GM23338 (cell line): ENCODE measurements at regions not wholly inside any gene's neighbourhood (a gene's known extent, or its start where the extent isn't known, plus 50 kb on each side); places are given as distances from the start of the nearest gene placed in this dataset.

ENCODE experiments used
- ATAC-seq: fragments of 200-7000 bp; cut with Tn5 transposase; 3 replicates; pipeline ENCODE4 v1.9.1; 2020
- DNase-seq: peaks from one replicate; pipeline ENCODE4 v3.0.0-alpha.2; 2015; ENCODE audit warnings: low spot score
- H2AFZ ChIP-seq: fragments of 200-600 bp; sonication (generic); 2 replicates; pipeline ENCODE4 v1.8.0; 2016; ENCODE audit warnings: antibody characterized with exemption, mild to moderate bottlenecking, moderate library complexity
- H3F3A ChIP-seq: fragments of 200-600 bp; sonication (generic); replicated peaks from 2 replicates; pipeline ENCODE4 v1.8.0; 2017; ENCODE audit warnings: antibody characterized with exemption, mixed run types, low read depth
- H3K27ac ChIP-seq: fragments of 200-600 bp; sonication (generic); 2 replicates; pipeline ENCODE4 v1.6.1; 2016; ENCODE audit warnings: low read depth
- H3K27me3 ChIP-seq: fragments of 200-600 bp; sonication (generic); 2 replicates; pipeline ENCODE4 v1.8.0; 2016; ENCODE audit warnings: mild to moderate bottlenecking, mixed run types, moderate library complexity; ENCODE audit not compliant: insufficient read depth
- H3K36me3 ChIP-seq: fragments of 200-600 bp; sonication (generic); 2 replicates; pipeline ENCODE4 v1.8.0; 2016; ENCODE audit warnings: mild to moderate bottlenecking; ENCODE audit not compliant: insufficient read depth
- H3K4me1 ChIP-seq: fragments of 200-600 bp; sonication (generic); 2 replicates; pipeline ENCODE4 v1.8.0; 2016; ENCODE audit warnings: mild to moderate bottlenecking, moderate library complexity; ENCODE audit not compliant: insufficient read depth
- H3K4me2 ChIP-seq: fragments of 200-600 bp; sonication (generic); 2 replicates; pipeline ENCODE4 v1.7.1; 2017; ENCODE audit warnings: mixed run types
- H3K4me3 ChIP-seq: fragments of 200-600 bp; sonication (generic); 2 replicates; pipeline ENCODE4 v1.6.1; 2016; ENCODE audit warnings: mixed run types
- H3K79me2 ChIP-seq: fragments of 200-600 bp; sonication (generic); replicated peaks from 2 replicates; pipeline ENCODE4 v1.8.0; 2017; ENCODE audit warnings: mild to moderate bottlenecking; ENCODE audit not compliant: insufficient read depth
- H3K9me2 ChIP-seq: fragments of 200-600 bp; sonication (generic); 2 replicates; pipeline ENCODE4 v1.8.0; 2017; ENCODE audit not compliant: insufficient read depth
- H4K20me1 ChIP-seq: fragments of 200-600 bp; sonication (generic); replicated peaks from 2 replicates; pipeline ENCODE4 v1.8.0; 2017; ENCODE audit warnings: mild to moderate bottlenecking; ENCODE audit not compliant: insufficient read depth
- H3K27ac Mint-ChIP-seq: 2 replicates; pipeline ENCODE4 v1.8.0; 2020; ENCODE audit warnings: inconsistent platforms, mild to moderate bottlenecking, moderate library complexity, mixed read lengths
- H3K27me3 Mint-ChIP-seq: 3 replicates; pipeline ENCODE4 v1.8.0; 2022; ENCODE audit warnings: low read depth, mild to moderate bottlenecking, moderate library complexity, mixed read lengths, inconsistent platforms; ENCODE audit not compliant: insufficient read depth, poor library complexity
- H3K36me3 Mint-ChIP-seq: 3 replicates; pipeline ENCODE4 v1.8.0; 2021; ENCODE audit warnings: low read depth, mild to moderate bottlenecking, inconsistent platforms, moderate library complexity, mixed read lengths
- H3K4me1 Mint-ChIP-seq: 3 replicates; pipeline ENCODE4 v1.8.0; 2020; ENCODE audit warnings: mild to moderate bottlenecking, inconsistent platforms, mixed read lengths
- H3K4me3 Mint-ChIP-seq: 3 replicates; pipeline ENCODE4 v1.8.0; 2021; ENCODE audit warnings: moderate library complexity, mild to moderate bottlenecking, inconsistent platforms, mixed read lengths
- H3K9me3 Mint-ChIP-seq: 3 replicates; pipeline ENCODE4 v1.8.0; 2020; ENCODE audit warnings: moderate library complexity, mild to moderate bottlenecking, inconsistent platforms, mixed read lengths
- CREB1 ChIP-seq: fragments of 250-450 bp; sonication (Bioruptor Pico); IDR thresholded peaks from 2 replicates; pipeline ENCODE4 v1.5.0; 2020; ENCODE audit warnings: low read depth, mild to moderate bottlenecking, moderate library complexity
- EZH2 ChIP-seq: fragments of 200-600 bp; sonication (generic); IDR thresholded peaks from one replicate; pipeline ENCODE4 v1.8.0; 2017; ENCODE audit warnings: antibody characterized with exemption, mild to moderate bottlenecking, low read depth; ENCODE audit not compliant: unreplicated experiment
- EZH2phosphoT487 ChIP-seq: fragments of 200-600 bp; sonication (generic); IDR thresholded peaks from one replicate; pipeline ENCODE4 v1.8.1; 2018; ENCODE audit warnings: antibody characterized with exemption; ENCODE audit not compliant: unreplicated experiment
- JUNB ChIP-seq: IDR thresholded peaks from one replicate; pipeline ENCODE4 v1.6.1; 2016; ENCODE audit warnings: antibody characterized with exemption; ENCODE audit not compliant: unreplicated experiment
- STAT1 ChIP-seq: IDR thresholded peaks from one replicate; pipeline ENCODE4 v1.6.1; 2016; ENCODE audit warnings: antibody characterized with exemption; ENCODE audit not compliant: unreplicated experiment
- ZNF114 ChIP-seq: fragments of 250-450 bp; sonication (Bioruptor Pico); IDR thresholded peaks from 2 replicates; pipeline ENCODE4 v1.5.0; 2020; ENCODE audit warnings: mild to moderate bottlenecking, moderate library complexity
- TF ChIP-seq, protein P1 (sequence below): IDR thresholded peaks from one replicate; pipeline ENCODE4 v1.6.1; 2018; ENCODE audit warnings: antibody characterized with exemption; ENCODE audit not compliant: unreplicated experiment
- TF ChIP-seq, protein P2 (sequence below), 2 experiments: fragments of 200-600 bp in 1 of 2; sonication (generic) in 1 of 2; conservative IDR thresholded peaks; 2 replicates each; pipeline versions ENCODE4 v1.5.1 to v1.6.1; 2016 to 2017; ENCODE audit warnings: antibody characterized with exemption in 2 of 2, low read depth in 2 of 2, mild to moderate bottlenecking in 2 of 2, moderate library complexity in 1 of 2
- TF ChIP-seq, protein P3 (sequence below): fragments of 250-450 bp; sonication (Bioruptor Pico); IDR thresholded peaks from 2 replicates; pipeline ENCODE4 v1.5.0; 2020; ENCODE audit warnings: mild to moderate bottlenecking, moderate library complexity

DNA sequence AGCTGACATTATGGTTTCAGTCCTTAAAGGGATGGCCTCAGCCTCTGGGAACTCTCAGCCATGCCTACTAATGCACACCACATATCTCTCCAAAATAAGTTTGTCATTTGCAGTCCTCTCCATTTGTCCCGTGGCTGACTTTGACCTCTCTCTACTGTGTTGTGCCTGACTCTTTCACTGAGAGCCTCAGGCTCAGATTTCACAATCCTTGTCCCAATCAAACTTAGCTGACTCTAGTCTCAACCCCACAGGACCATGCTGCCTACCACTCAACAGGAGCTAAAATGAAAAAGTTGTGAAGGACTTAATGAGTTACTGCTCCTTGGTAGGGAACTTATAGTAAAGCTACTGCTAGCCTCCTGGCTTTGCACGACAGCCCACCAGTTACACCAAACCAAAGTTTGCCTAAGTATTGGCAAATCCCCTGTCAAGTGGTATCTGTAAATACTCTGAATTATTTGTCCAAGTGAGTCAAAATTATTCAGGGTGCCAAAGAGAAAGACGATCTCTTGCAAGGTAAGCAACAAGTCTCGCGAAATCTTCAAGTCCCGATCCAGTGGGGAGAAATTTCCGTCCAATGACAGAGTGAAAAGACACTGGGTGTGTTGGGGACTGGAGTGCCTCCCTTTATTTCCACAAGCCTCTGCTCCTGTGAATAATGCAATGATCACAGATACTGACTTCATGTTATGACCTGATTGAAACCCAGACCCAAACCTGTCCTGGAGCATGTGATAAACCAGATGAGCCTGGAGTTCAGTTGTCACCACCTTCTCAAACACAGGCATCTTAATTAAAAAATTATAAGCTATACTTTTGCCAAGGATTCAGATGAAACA, 124.4 kb upstream of the FOXQ1 start:
- Histone ChIP-seq H3F3A (no peaks in the 10 kb centered on the region), H3K4me1 (no peaks in the 10 kb centered on the region), H3K79me2 (no peaks in the 10 kb centered on the region), H2AFZ (no peak overlapping the region), H3K4me3 (no peak overlapping the region), H3K36me3 (no peaks in the 10 kb centered on the region), H3K4me2 (no peak overlapping the region), H3K27ac (no peak overlapping the region), H4K20me1 (no peaks in the 10 kb centered on the region), H3K27me3 (no peaks in the 10 kb centered on the region), H3K9me2 (peaks cover 5% of the 10 kb centered on the region)
- no peak overlapping the region for H3K27ac Mint-ChIP-seq
- no peaks in the 10 kb centered on the region for H3K9me3 Mint-ChIP-seq
- no peak for DNase-seq
- H3K4me1 Mint-ChIP-seq: no peaks in the 10 kb centered on the region
- no peak for ATAC-seq
- peaks cover 5% of the 10 kb centered on the region for H3K27me3 Mint-ChIP-seq
- H3K4me3 Mint-ChIP-seq: no peak overlapping the region
- TF ChIP-seq, protein P1, sequence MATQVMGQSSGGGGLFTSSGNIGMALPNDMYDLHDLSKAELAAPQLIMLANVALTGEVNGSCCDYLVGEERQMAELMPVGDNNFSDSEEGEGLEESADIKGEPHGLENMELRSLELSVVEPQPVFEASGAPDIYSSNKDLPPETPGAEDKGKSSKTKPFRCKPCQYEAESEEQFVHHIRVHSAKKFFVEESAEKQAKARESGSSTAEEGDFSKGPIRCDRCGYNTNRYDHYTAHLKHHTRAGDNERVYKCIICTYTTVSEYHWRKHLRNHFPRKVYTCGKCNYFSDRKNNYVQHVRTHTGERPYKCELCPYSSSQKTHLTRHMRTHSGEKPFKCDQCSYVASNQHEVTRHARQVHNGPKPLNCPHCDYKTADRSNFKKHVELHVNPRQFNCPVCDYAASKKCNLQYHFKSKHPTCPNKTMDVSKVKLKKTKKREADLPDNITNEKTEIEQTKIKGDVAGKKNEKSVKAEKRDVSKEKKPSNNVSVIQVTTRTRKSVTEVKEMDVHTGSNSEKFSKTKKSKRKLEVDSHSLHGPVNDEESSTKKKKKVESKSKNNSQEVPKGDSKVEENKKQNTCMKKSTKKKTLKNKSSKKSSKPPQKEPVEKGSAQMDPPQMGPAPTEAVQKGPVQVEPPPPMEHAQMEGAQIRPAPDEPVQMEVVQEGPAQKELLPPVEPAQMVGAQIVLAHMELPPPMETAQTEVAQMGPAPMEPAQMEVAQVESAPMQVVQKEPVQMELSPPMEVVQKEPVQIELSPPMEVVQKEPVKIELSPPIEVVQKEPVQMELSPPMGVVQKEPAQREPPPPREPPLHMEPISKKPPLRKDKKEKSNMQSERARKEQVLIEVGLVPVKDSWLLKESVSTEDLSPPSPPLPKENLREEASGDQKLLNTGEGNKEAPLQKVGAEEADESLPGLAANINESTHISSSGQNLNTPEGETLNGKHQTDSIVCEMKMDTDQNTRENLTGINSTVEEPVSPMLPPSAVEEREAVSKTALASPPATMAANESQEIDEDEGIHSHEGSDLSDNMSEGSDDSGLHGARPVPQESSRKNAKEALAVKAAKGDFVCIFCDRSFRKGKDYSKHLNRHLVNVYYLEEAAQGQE: no peak
- TF ChIP-seq, protein P2, sequence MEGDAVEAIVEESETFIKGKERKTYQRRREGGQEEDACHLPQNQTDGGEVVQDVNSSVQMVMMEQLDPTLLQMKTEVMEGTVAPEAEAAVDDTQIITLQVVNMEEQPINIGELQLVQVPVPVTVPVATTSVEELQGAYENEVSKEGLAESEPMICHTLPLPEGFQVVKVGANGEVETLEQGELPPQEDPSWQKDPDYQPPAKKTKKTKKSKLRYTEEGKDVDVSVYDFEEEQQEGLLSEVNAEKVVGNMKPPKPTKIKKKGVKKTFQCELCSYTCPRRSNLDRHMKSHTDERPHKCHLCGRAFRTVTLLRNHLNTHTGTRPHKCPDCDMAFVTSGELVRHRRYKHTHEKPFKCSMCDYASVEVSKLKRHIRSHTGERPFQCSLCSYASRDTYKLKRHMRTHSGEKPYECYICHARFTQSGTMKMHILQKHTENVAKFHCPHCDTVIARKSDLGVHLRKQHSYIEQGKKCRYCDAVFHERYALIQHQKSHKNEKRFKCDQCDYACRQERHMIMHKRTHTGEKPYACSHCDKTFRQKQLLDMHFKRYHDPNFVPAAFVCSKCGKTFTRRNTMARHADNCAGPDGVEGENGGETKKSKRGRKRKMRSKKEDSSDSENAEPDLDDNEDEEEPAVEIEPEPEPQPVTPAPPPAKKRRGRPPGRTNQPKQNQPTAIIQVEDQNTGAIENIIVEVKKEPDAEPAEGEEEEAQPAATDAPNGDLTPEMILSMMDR (conservative IDR thresholded peaks at IDR 0.05; ENCODE audit: low read depth in 2 of 2): no peak
- TF ChIP-seq, protein P3, sequence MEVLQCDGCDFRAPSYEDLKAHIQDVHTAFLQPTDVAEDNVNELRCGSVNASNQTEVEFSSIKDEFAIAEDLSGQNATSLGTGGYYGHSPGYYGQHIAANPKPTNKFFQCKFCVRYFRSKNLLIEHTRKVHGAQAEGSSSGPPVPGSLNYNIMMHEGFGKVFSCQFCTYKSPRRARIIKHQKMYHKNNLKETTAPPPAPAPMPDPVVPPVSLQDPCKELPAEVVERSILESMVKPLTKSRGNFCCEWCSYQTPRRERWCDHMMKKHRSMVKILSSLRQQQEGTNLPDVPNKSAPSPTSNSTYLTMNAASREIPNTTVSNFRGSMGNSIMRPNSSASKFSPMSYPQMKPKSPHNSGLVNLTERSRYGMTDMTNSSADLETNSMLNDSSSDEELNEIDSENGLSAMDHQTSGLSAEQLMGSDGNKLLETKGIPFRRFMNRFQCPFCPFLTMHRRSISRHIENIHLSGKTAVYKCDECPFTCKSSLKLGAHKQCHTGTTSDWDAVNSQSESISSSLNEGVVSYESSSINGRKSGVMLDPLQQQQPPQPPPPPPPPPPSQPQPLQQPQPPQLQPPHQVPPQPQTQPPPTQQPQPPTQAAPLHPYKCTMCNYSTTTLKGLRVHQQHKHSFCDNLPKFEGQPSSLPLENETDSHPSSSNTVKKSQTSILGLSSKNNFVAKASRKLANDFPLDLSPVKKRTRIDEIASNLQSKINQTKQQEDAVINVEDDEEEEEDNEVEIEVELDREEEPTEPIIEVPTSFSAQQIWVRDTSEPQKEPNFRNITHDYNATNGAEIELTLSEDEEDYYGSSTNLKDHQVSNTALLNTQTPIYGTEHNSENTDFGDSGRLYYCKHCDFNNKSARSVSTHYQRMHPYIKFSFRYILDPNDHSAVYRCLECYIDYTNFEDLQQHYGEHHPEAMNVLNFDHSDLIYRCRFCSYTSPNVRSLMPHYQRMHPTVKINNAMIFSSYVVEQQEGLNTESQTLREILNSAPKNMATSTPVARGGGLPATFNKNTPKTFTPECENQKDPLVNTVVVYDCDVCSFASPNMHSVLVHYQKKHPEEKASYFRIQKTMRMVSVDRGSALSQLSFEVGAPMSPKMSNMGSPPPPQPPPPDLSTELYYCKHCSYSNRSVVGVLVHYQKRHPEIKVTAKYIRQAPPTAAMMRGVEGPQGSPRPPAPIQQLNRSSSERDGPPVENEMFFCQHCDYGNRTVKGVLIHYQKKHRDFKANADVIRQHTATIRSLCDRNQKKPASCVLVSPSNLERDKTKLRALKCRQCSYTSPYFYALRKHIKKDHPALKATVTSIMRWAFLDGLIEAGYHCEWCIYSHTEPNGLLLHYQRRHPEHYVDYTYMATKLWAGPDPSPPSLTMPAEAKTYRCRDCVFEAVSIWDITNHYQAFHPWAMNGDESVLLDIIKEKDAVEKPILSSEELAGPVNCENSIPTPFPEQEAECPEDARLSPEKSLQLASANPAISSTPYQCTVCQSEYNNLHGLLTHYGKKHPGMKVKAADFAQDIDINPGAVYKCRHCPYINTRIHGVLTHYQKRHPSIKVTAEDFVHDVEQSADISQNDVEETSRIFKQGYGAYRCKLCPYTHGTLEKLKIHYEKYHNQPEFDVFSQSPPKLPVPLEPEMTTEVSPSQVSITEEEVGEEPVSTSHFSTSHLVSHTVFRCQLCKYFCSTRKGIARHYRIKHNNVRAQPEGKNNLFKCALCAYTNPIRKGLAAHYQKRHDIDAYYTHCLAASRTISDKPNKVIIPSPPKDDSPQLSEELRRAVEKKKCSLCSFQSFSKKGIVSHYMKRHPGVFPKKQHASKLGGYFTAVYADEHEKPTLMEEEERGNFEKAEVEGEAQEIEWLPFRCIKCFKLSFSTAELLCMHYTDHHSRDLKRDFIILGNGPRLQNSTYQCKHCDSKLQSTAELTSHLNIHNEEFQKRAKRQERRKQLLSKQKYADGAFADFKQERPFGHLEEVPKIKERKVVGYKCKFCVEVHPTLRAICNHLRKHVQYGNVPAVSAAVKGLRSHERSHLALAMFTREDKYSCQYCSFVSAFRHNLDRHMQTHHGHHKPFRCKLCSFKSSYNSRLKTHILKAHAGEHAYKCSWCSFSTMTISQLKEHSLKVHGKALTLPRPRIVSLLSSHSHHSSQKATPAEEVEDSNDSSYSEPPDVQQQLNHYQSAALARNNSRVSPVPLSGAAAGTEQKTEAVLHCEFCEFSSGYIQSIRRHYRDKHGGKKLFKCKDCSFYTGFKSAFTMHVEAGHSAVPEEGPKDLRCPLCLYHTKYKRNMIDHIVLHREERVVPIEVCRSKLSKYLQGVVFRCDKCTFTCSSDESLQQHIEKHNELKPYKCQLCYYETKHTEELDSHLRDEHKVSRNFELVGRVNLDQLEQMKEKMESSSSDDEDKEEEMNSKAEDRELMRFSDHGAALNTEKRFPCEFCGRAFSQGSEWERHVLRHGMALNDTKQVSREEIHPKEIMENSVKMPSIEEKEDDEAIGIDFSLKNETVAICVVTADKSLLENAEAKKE (CRISPR knock-in tag): no peak
- TF ChIP-seq EZH2: no peak
- no peak for TF ChIP-seq ZNF114 (CRISPR knock-in tag)
- TF ChIP-seq JUNB: no peak
- no peak for TF ChIP-seq STAT1
- no peak for TF ChIP-seq EZH2phosphoT487
- TF ChIP-seq CREB1 (CRISPR knock-in tag): no peak
- H3K36me3 Mint-ChIP-seq: no peaks in the 10 kb centered on the region
